ENCODE measurements at regions not wholly inside any gene's neighbourhood (a gene's known extent, or its start where the extent isn't known, plus 50 kb on each side); places are given as distances from the start of the nearest gene placed in this dataset.
"Not testable (repeated sequence)": the region's sequence is repeated elsewhere in the genome, so short reads cannot be mapped to it uniquely, and the experiment has no call there.

DNA sequence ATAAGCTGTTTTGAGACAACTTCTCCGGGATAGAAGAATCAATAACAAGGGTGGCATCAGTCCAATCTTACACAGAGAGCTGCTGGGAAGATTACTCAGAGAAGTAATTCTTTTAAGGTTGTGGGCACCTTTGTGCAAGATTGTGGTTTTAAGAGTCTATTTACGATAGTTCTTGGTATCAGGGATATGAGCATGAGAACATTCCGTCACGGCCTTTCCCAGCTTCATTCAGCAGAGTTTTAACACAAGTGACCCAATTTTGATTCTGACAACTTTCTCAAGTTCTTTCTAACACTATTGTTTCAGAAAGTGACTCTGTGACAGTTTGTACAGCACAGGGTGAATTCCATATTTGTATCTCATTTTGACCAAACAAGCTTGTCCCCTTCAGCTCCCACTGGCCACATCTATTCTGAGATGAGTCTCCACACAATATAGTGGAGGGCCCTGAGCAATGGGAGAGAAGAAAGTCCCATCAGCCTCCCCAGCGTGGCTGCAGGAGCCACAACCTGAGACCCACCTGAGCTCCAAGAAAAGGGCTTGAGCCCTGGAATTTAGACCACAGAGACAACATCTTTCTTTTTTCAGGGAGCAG, 869.2 kb downstream of the TMEM121 start:
- TF ChIP-seq, protein P1, sequence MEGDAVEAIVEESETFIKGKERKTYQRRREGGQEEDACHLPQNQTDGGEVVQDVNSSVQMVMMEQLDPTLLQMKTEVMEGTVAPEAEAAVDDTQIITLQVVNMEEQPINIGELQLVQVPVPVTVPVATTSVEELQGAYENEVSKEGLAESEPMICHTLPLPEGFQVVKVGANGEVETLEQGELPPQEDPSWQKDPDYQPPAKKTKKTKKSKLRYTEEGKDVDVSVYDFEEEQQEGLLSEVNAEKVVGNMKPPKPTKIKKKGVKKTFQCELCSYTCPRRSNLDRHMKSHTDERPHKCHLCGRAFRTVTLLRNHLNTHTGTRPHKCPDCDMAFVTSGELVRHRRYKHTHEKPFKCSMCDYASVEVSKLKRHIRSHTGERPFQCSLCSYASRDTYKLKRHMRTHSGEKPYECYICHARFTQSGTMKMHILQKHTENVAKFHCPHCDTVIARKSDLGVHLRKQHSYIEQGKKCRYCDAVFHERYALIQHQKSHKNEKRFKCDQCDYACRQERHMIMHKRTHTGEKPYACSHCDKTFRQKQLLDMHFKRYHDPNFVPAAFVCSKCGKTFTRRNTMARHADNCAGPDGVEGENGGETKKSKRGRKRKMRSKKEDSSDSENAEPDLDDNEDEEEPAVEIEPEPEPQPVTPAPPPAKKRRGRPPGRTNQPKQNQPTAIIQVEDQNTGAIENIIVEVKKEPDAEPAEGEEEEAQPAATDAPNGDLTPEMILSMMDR (IDR thresholded peaks at IDR 0.05): no peak
- ATAC-seq (peak; percentile 10), DNase-seq (no peak)
- intact Hi-C loops (cut with DNase I, micrococcal nuclease): no loop called here
- Histone ChIP-seq H3K4me3 (no peak overlapping the region), H3K9me3 (no peaks in the 10 kb centered on the region), H3K4me1 (ENCODE audit: low read depth) (no peaks in the 10 kb centered on the region), H3K36me3 (ENCODE audit: low read depth) (no peaks in the 10 kb centered on the region)

DNA sequence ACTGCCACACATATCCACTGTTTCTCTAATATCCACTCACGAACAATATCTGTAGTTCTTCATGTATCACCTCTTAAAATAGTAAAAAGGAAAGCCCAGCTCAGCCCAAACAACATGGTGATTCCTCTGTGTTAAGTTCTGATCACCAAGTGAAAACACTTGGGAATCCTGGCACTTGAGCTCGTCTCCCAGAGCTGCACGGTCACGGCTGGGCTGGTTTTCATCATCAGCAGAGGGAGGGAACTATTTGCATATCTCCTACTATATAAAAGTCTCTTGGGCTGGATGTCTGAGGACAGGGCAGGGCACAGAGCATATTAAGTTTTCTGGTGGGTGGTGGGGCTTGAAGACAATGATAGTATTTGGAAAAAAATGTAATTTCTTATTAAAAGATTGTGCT, 870.6 kb downstream of the TMEM121 start:
- Histone ChIP-seq H3K4me1 (ENCODE audit: low read depth) (no peaks in the 10 kb centered on the region), H3K4me3 (no peak overlapping the region), H3K9me3 (no peaks in the 10 kb centered on the region), H3K36me3 (ENCODE audit: low read depth) (no peaks in the 10 kb centered on the region)
- intact Hi-C loops (cut with DNase I, micrococcal nuclease): no loop called here
- ATAC-seq (no peak), DNase-seq (no peak)
- TF ChIP-seq, protein P1 (IDR thresholded peaks at IDR 0.05): no peak

DNA sequence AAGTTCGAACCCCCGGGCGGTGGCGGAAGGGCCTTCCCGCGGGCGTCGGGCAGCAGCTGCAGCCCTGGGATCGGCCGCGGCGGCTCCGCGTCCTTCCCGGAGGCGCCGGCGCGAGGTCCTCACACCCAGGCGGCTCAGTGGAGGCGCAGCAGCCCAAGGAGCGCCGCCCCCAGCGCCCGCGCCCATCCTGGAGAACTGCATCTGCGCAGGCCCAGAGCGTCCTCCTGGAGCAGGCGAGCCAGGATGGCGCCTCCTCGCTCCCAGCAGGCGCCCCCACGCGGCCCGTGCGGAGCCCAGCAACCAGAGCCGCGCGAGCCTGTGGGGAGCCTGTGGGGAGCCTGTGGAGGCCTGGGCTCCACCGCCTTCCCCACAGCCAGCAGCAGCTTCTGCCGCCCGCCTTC, 872.5 kb downstream of the TMEM121 start:
- H3K36me3 ChIP-seq (ENCODE audit: low read depth); intact Hi-C loops (cut with DNase I, micrococcal nuclease); H3K9me3 ChIP-seq; H3K4me1 ChIP-seq (ENCODE audit: low read depth); H3K4me3 ChIP-seq: not testable (repeated sequence)
- ATAC-seq (peak; percentile 58), DNase-seq (peak in 1 of 3 donors; percentile 30)

DNA sequence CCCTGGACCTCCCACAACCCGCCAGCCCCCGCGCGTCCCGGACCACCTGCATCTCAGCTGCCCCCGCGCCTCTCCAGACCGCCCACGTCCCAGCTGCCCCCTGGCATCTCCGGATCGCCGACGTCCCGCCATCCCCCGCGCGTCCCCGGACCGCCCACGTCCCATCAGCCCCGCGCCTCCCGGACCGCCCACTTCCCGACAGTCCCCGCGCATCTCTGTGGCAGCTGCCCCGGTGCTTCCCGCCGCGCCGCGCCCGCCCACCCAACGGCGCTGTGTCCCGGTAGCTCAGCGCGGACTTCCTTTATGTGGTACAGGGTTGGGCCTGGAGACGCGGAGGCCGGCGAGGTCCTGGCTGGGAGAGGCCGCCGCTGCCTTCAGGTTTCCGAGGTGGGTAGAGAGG, 874.9 kb downstream of the TMEM121 start:
- H3K36me3 ChIP-seq (ENCODE audit: low read depth); ATAC-seq; H3K9me3 ChIP-seq; DNase-seq; H3K4me1 ChIP-seq (ENCODE audit: low read depth); intact Hi-C loops (cut with DNase I, micrococcal nuclease); H3K4me3 ChIP-seq: not testable (repeated sequence)

DNA sequence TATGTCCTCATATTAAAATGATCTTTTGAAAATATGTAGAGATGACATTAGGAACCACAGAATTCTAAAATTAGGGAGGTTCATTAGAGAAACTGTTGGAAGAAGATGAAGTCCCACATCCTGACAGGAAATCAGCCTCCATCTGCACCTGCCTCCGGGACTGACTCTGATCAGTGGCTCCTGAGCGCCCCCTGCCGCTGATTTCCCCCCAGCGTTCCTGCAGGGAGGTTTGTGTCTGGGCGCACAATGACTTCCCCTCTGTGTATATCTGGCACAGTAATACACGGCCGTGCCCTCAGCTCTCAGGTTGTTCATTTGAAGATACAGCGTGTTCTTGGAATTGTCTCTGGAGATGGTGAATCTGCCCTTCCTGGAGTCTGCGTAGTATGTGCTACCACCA, 883.8 kb downstream of the TMEM121 start:
- H3K4me1 ChIP-seq (ENCODE audit: low read depth); H3K4me3 ChIP-seq; H3K9me3 ChIP-seq; H3K36me3 ChIP-seq (ENCODE audit: low read depth); DNase-seq; ATAC-seq; intact Hi-C loops (cut with DNase I, micrococcal nuclease): not testable (repeated sequence)

DNA sequence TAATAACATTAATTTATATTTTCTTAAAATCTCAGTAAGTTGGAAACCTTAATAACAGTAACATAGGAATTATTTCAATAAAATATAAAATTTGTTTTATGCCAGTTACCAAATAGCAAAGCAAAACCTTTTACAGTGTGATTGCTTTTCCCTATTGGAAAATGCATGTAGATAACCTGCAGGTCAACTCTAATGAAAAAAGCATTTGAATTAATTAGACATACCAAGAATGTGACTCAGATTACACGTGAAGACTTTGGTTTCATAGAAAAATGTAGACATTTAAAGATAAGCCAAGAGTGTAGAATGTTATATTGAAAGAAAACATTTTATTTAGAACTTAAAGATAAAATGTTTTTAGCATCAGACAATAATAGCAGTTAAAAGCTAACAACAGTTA, 888.1 kb downstream of the TMEM121 start:
- no peaks in the 10 kb centered on the region for H3K36me3 ChIP-seq (ENCODE audit: low read depth)
- no peaks in the 10 kb centered on the region for H3K9me3 ChIP-seq
- ATAC-seq (no peak), DNase-seq (no peak)
- intact Hi-C loops (cut with DNase I, micrococcal nuclease): no loop called here
- no peaks in the 10 kb centered on the region for H3K4me1 ChIP-seq (ENCODE audit: low read depth)
- TF ChIP-seq, protein P1 (IDR thresholded peaks at IDR 0.05): no peak
- no peak overlapping the region for H3K4me3 ChIP-seq

DNA sequence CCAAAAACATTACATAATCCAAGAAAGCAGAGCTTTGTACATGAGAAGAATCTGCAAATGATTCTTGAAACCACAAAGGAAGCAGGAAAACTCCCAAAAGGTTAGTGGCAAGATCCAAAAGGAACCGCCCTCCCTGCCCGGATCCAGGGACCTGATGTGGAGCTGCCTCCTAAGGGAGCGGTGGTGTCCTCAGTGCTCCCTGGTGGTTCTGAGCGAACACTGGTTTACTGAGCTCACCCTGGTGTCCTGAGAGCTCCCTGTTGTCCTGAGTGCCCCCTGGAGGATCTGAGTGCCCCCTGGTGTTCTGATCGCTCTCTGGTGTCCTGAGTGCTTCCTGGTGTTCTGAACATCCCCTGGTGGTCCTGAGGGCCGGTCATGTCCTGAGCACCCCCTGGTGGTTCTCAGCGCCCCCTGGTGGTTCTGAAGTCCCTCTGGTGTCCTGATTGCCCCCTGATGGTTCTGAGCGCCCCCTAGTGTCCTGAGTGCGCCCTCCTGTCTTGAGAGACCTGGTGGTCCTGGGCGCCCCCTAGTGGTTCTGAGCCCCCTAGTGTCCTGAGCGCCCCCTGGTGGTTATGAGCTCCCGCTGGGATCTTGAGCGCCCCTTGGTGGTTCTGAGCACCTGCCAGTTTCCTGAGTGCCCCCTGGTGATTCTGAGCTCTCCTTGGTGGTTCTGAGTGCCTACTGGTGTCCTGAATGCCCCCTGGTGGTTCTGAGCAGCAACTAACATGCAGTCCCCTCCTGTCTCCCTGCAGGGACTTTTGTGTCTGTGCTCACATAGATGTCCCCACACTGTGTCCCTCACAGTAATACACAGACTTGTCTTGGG, 891.1 kb downstream of the TMEM121 start:
- intact Hi-C loops (cut with DNase I, micrococcal nuclease): no loop called here
- Histone ChIP-seq H3K36me3 (ENCODE audit: low read depth) (no peaks in the 10 kb centered on the region), H3K4me3 (no peak overlapping the region), H3K4me1 (ENCODE audit: low read depth) (no peaks in the 10 kb centered on the region), H3K9me3 (no peaks in the 10 kb centered on the region)
- peak; percentile 82 for ATAC-seq
- DNase-seq: peak; percentile 50 to 72 (median 68)
- TF ChIP-seq, protein P1 (IDR thresholded peaks at IDR 0.05): peak; percentile 27

Data from mucosa of descending colon (tissue), 3 donors.